Activated naive CD4-positive, alpha-beta T cell treated with anti-CD3 and anti-CD28 coated beads, Interleukin-2, amount 10 ng/mL, durations not matched to agents 7 days and 5 days (primary cell): ENCODE measurements at regions not wholly inside any gene's neighbourhood (a gene's known extent, or its start where the extent isn't known, plus 50 kb on each side); places are given as distances from the start of the nearest gene placed in this dataset.
A peak's percentile ranks its signal among the peaks of the same experiment; 100 is the strongest.

Source experiments
- CTCF ChIA-PET: fragments of 350-600 bp; sonication (Branson Sonifier 250); formaldehyde crosslinking; loops from one replicate; lab custom pipeline; 2021; ENCODE audit warnings: antibody characterized with exemption; lab: Charles Lee
- DNase-seq: peaks from one replicate; pipeline ENCODE4 v3.0.0-alpha.2; 2020
- H3K27ac Mint-ChIP-seq: one replicate; pipeline ENCODE4 v1.8.0; 2021; ENCODE audit warnings: mild to moderate bottlenecking, moderate library complexity, mixed read lengths
- H3K27me3 Mint-ChIP-seq: one replicate; pipeline ENCODE4 v1.8.0; 2021; ENCODE audit warnings: mild to moderate bottlenecking, mixed read lengths
- H3K36me3 Mint-ChIP-seq: one replicate; pipeline ENCODE4 v1.8.0; 2021; ENCODE audit warnings: mixed read lengths
- H3K4me1 Mint-ChIP-seq: one replicate; pipeline ENCODE4 v1.8.0; 2021; ENCODE audit warnings: mixed read lengths
- H3K4me3 Mint-ChIP-seq: one replicate; pipeline ENCODE4 v1.8.0; 2021; ENCODE audit warnings: mild to moderate bottlenecking, moderate library complexity, mixed read lengths
- H3K9me3 Mint-ChIP-seq: one replicate; pipeline ENCODE4 v1.8.0; 2021; ENCODE audit warnings: mixed read lengths

DNA sequence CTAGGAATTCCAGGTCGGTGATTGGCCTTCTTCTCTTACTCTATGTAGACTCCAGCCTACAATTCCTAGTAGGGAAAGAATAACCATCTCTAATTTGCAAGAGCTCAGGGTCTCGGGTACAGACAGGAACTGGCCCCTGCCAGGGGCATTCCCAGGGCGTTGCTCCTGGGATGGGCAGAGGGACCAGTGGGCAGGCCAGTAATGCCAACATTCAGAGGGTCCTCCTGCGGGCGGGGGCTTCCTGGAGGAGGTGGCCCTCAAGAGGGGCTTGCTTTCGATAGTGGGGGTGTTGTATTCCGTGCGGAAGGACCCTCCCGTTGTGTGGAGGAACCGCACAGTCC, 94.3 kb upstream of the PRNP start:
- Mint-ChIP-seq H3K4me1 (peaks cover 11% of the 10 kb centered on the region), H3K27ac (no peak overlapping the region), H3K4me3 (peak overlapping the region; percentile 45), H3K27me3 (peaks cover 17% of the 10 kb centered on the region), H3K36me3 (no peaks in the 10 kb centered on the region), H3K9me3 (no peaks in the 10 kb centered on the region)
- no peak for DNase-seq
- CTCF ChIA-PET: interaction anchor here (0.6 to 3.1 kb wide), 7 partner anchors 14 to 578 kb away, joined by 3 to 11 read pairs (median 3); no protein-coding TSS in a partner anchor

DNA sequence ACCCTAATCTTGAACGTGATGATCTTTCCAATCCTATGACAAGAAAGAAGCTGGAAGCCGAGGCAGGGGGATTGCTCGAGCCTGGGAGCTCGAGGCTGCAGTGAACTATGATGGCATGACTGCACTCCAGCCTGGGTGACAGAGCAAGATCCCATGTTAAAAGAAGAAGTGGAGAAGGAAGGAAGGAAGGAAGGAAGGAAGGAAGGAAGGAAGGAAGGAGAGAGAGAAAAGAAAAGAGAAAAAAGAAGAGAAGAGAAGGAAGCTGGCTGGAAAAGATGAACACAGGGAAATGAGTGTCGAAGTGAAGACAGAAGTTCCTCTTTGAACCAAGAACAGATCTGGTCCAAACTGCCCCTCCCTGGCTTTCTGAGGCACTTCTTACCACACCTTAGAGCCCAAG, 100.5 kb upstream of the PRNP start:
- Mint-ChIP-seq H3K9me3 (no peaks in the 10 kb centered on the region), H3K4me1 (no peaks in the 10 kb centered on the region), H3K27me3 (peaks cover 16% of the 10 kb centered on the region), H3K36me3 (no peaks in the 10 kb centered on the region), H3K27ac (no peak overlapping the region), H3K4me3 (no peak overlapping the region)
- no peak for DNase-seq
- CTCF ChIA-PET: no interaction called here

GRCh38 chr20:4585104-4585753, 101.0 kb upstream of the PRNP start:
- DNase-seq: no peak
- H3K4me3 Mint-ChIP-seq: no peak overlapping the region
- H3K27ac Mint-ChIP-seq: no peak overlapping the region
- CTCF ChIA-PET: no interaction called here
- H3K9me3 Mint-ChIP-seq: no peaks in the 10 kb centered on the region
- H3K27me3 Mint-ChIP-seq: peaks cover 17% of the 10 kb centered on the region
- H3K36me3 Mint-ChIP-seq: no peaks in the 10 kb centered on the region
- no peaks in the 10 kb centered on the region for H3K4me1 Mint-ChIP-seq

- no peaks in the 10 kb centered on the region for H3K4me1 Mint-ChIP-seq
- no peaks in the 10 kb centered on the region for H3K36me3 Mint-ChIP-seq
- peaks cover 21% of the 10 kb centered on the region for H3K27me3 Mint-ChIP-seq
- no peak for DNase-seq
- H3K9me3 Mint-ChIP-seq: no peaks in the 10 kb centered on the region
- H3K4me3 Mint-ChIP-seq: no peak overlapping the region
- no peak overlapping the region for H3K27ac Mint-ChIP-seq
- CTCF ChIA-PET: no interaction called here
Measured at GRCh38 chr20:4584510-4584909, 101.7 kb upstream of the PRNP start.

- DNase-seq: no peak
- no peak overlapping the region for H3K27ac Mint-ChIP-seq
- H3K4me3 Mint-ChIP-seq: no peak overlapping the region
- H3K27me3 Mint-ChIP-seq: peaks cover 29% of the 10 kb centered on the region
- no peaks in the 10 kb centered on the region for H3K9me3 Mint-ChIP-seq
- H3K36me3 Mint-ChIP-seq: no peaks in the 10 kb centered on the region
- H3K4me1 Mint-ChIP-seq: no peaks in the 10 kb centered on the region
- CTCF ChIA-PET: no interaction called here
Measured at GRCh38 chr20:4581838-4582237, 104.4 kb upstream of the PRNP start.

- H3K9me3 Mint-ChIP-seq: no peaks in the 10 kb centered on the region
- peaks cover 22% of the 10 kb centered on the region for H3K27me3 Mint-ChIP-seq
- CTCF ChIA-PET: no interaction called here
- no peaks in the 10 kb centered on the region for H3K36me3 Mint-ChIP-seq
- DNase-seq: no peak
- H3K4me1 Mint-ChIP-seq: peaks cover 2% of the 10 kb centered on the region
- no peak overlapping the region for H3K27ac Mint-ChIP-seq
- H3K4me3 Mint-ChIP-seq: no peak overlapping the region
Measured at GRCh38 chr20:4578375-4578774, 107.9 kb upstream of the PRNP start.

DNA sequence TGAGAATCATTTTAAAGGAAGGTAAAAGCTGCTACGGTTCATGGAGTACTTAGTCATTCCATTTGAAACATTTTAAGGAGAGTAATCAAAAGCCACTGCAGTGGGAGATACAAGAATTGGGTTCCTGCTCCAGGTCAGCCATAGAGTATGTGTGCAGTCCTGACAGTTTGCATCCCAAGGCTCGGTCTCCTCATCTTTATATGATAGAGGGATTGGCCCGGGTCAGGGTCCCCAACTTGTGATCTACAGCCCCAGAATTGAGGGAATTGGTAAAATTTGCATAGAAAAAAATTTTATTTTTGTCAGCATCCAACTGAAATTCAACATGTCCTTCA, 111.9 kb upstream of the PRNP start:
- no peak for DNase-seq
- no peak overlapping the region for H3K27ac Mint-ChIP-seq
- peaks cover 17% of the 10 kb centered on the region for H3K27me3 Mint-ChIP-seq
- no peaks in the 10 kb centered on the region for H3K36me3 Mint-ChIP-seq
- CTCF ChIA-PET: no interaction called here
- H3K4me3 Mint-ChIP-seq: no peak overlapping the region
- H3K4me1 Mint-ChIP-seq: peaks cover 2% of the 10 kb centered on the region
- H3K9me3 Mint-ChIP-seq: no peaks in the 10 kb centered on the region

GRCh38 chr20:4573564-4574355, 112.5 kb upstream of the PRNP start:
- H3K27me3 Mint-ChIP-seq: peaks cover 17% of the 10 kb centered on the region
- H3K9me3 Mint-ChIP-seq: no peaks in the 10 kb centered on the region
- no peak overlapping the region for H3K27ac Mint-ChIP-seq
- H3K4me1 Mint-ChIP-seq: peaks cover 2% of the 10 kb centered on the region
- H3K36me3 Mint-ChIP-seq: no peaks in the 10 kb centered on the region
- no peak for DNase-seq
- CTCF ChIA-PET: no interaction called here
- H3K4me3 Mint-ChIP-seq: no peak overlapping the region

DNA sequence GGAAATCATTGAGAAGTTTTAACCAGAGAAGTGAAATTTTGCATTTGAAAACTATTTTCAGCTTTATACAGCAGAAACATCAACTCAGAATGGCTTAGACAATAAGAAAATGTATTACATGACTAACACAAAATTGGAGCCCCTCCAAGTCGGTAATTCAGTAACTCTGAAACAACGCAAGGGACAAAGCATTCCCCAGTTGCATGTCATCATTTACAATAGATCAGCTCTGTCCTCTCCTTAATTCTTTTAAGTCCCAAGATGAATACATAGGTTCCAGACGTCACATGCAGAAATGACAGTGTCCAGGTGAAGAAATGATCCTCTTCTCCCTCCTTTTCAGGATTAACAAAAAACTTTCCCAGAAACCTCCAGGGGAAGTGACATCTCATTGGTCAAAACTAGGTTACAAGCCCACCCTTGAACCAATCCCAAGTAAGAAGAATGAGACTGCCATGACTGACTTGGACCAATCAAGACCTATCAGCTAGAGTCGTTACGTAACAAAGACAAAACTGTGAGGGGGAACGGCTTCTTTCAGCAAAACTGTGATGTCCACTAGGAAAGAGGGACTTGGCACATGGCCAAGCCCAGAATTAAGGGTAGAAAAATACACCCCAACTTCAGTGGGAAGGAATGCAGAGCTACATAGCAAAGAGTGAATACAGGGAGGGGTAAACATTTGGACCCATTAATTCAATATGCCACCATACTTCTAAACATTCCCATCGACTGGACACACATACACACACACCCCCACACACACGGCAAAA, 114.3 kb upstream of the PRNP start:
- H3K9me3 Mint-ChIP-seq: no peaks in the 10 kb centered on the region
- no peaks in the 10 kb centered on the region for H3K36me3 Mint-ChIP-seq
- no peak overlapping the region for H3K27ac Mint-ChIP-seq
- no peak overlapping the region for H3K4me3 Mint-ChIP-seq
- H3K27me3 Mint-ChIP-seq: peaks cover 15% of the 10 kb centered on the region
- DNase-seq: no peak
- peaks cover 2% of the 10 kb centered on the region for H3K4me1 Mint-ChIP-seq
- CTCF ChIA-PET: interaction anchor here (0.6 kb wide), 2 partner anchors 367 to 465 kb away, joined by 3 read pairs; no protein-coding TSS in a partner anchor

GRCh38 chr20:4569865-4570264, 116.4 kb upstream of the PRNP start:
- peaks cover 9% of the 10 kb centered on the region for H3K27me3 Mint-ChIP-seq
- no peak overlapping the region for H3K4me3 Mint-ChIP-seq
- peaks cover 2% of the 10 kb centered on the region for H3K4me1 Mint-ChIP-seq
- H3K9me3 Mint-ChIP-seq: no peaks in the 10 kb centered on the region
- no peak for DNase-seq
- no peaks in the 10 kb centered on the region for H3K36me3 Mint-ChIP-seq
- CTCF ChIA-PET: interaction anchor here (1.3 kb wide), 1 partner anchor 326 kb away, joined by 4 read pairs; no protein-coding TSS in a partner anchor
- no peak overlapping the region for H3K27ac Mint-ChIP-seq

DNA sequence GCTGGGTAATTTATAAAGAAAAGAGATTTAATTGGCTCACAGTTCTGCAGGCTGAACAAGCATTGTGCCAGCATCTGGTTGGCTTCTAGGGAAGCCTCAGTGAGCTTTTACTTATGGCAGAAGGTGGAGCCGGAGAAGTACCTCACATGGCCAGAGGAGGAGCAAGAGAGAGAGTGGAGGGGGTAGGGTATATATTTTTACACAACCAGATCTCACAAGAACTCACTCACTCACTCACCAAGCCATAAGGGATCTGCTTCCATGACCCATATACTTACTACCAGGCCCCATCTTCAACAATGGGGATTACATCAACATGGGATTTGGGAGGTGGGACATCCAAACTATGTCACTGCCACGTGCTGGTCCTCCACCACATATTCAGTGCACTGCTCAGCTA, 117.2 kb upstream of the PRNP start:
- CTCF ChIA-PET: interaction anchor here (0.7 to 1.3 kb wide), 4 partner anchors 11 to 325 kb away, joined by 3 to 4 read pairs (median 4); no protein-coding TSS in a partner anchor
- Mint-ChIP-seq H3K9me3 (no peaks in the 10 kb centered on the region), H3K4me1 (peaks cover 2% of the 10 kb centered on the region), H3K27me3 (peaks cover 8% of the 10 kb centered on the region), H3K4me3 (no peak overlapping the region), H3K27ac (peak overlapping the region; percentile 30), H3K36me3 (no peaks in the 10 kb centered on the region)
- DNase-seq: no peak

- DNase-seq: no peak
- CTCF ChIA-PET: interaction anchor here (0.6 to 1.3 kb wide), 6 partner anchors 11 to 325 kb away, joined by 3 to 4 read pairs (median 3); no protein-coding TSS in a partner anchor
- Mint-ChIP-seq H3K27me3 (peaks cover 4% of the 10 kb centered on the region), H3K9me3 (no peaks in the 10 kb centered on the region), H3K36me3 (no peaks in the 10 kb centered on the region), H3K27ac (no peak overlapping the region), H3K4me3 (no peak overlapping the region), H3K4me1 (no peaks in the 10 kb centered on the region)
Measured at GRCh38 chr20:4568361-4568959, 117.8 kb upstream of the PRNP start.

- CTCF ChIA-PET: no interaction called here
- no peak overlapping the region for H3K4me3 Mint-ChIP-seq
- no peaks in the 10 kb centered on the region for H3K9me3 Mint-ChIP-seq
- peaks cover 4% of the 10 kb centered on the region for H3K27me3 Mint-ChIP-seq
- no peaks in the 10 kb centered on the region for H3K36me3 Mint-ChIP-seq
- DNase-seq: no peak
- H3K4me1 Mint-ChIP-seq: no peaks in the 10 kb centered on the region
- H3K27ac Mint-ChIP-seq: no peak overlapping the region
Measured at GRCh38 chr20:4567170-4567569, 119.1 kb upstream of the PRNP start.

GRCh38 chr20:4563534-4563933, 122.7 kb upstream of the PRNP start:
- DNase-seq: peak; percentile 50
- H3K4me1 Mint-ChIP-seq: no peaks in the 10 kb centered on the region
- no peak overlapping the region for H3K27ac Mint-ChIP-seq
- H3K36me3 Mint-ChIP-seq: no peaks in the 10 kb centered on the region
- CTCF ChIA-PET: no interaction called here
- no peak overlapping the region for H3K4me3 Mint-ChIP-seq
- peaks cover 4% of the 10 kb centered on the region for H3K27me3 Mint-ChIP-seq
- H3K9me3 Mint-ChIP-seq: no peaks in the 10 kb centered on the region
